ENCODE measurements at regions not wholly inside any gene's neighbourhood (a gene's known extent, or its start where the extent isn't known, plus 50 kb on each side); places are given as distances from the start of the nearest gene placed in this dataset.

GRCh38 chr1:173302366-173302765 is 95.2 kb upstream of the TNFSF4 start:
- DNase-seq (ENCODE audit: low spot score in 2 of 2) = no peak
- no peaks in the 10 kb centered on the region for H3K27me3 ChIP-seq
- H3K27ac ChIP-seq = no peak overlapping the region
- TF ChIP-seq, protein P1, sequence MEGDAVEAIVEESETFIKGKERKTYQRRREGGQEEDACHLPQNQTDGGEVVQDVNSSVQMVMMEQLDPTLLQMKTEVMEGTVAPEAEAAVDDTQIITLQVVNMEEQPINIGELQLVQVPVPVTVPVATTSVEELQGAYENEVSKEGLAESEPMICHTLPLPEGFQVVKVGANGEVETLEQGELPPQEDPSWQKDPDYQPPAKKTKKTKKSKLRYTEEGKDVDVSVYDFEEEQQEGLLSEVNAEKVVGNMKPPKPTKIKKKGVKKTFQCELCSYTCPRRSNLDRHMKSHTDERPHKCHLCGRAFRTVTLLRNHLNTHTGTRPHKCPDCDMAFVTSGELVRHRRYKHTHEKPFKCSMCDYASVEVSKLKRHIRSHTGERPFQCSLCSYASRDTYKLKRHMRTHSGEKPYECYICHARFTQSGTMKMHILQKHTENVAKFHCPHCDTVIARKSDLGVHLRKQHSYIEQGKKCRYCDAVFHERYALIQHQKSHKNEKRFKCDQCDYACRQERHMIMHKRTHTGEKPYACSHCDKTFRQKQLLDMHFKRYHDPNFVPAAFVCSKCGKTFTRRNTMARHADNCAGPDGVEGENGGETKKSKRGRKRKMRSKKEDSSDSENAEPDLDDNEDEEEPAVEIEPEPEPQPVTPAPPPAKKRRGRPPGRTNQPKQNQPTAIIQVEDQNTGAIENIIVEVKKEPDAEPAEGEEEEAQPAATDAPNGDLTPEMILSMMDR (IDR thresholded peaks at IDR 0.05) = no peak
- H3K36me3 ChIP-seq = no peaks in the 10 kb centered on the region
- intact Hi-C loops (cut with DNase I) = no loop called here
- H3K9me3 ChIP-seq = no peaks in the 10 kb centered on the region
- no peak overlapping the region for H3K4me3 ChIP-seq
- H3K4me1 ChIP-seq = no peaks in the 10 kb centered on the region

- H3K9me3 ChIP-seq = no peaks in the 10 kb centered on the region
- TF ChIP-seq, protein P1 (IDR thresholded peaks at IDR 0.05) = no peak
- no peak for DNase-seq (ENCODE audit: low spot score in 2 of 2)
- H3K27me3 ChIP-seq = no peaks in the 10 kb centered on the region
- H3K4me1 ChIP-seq = no peaks in the 10 kb centered on the region
- H3K4me3 ChIP-seq = no peak overlapping the region
- H3K36me3 ChIP-seq = no peaks in the 10 kb centered on the region
- H3K27ac ChIP-seq = no peak overlapping the region
- intact Hi-C loops (cut with DNase I) = no loop called here
These were observed 96.0 kb upstream of the TNFSF4 start for GRCh38 chr1:173302890-173303829.

GRCh38 chr1:173303984-173304383 is 96.9 kb upstream of the TNFSF4 start:
- no peak for DNase-seq (ENCODE audit: low spot score in 2 of 2)
- TF ChIP-seq, protein P1 (IDR thresholded peaks at IDR 0.05) = no peak
- Histone ChIP-seq H3K9me3 (no peaks in the 10 kb centered on the region), H3K4me1 (no peaks in the 10 kb centered on the region), H3K27me3 (no peaks in the 10 kb centered on the region), H3K36me3 (no peaks in the 10 kb centered on the region), H3K4me3 (no peak overlapping the region), H3K27ac (no peak overlapping the region)
- intact Hi-C loops (cut with DNase I) = no loop called here

DNA sequence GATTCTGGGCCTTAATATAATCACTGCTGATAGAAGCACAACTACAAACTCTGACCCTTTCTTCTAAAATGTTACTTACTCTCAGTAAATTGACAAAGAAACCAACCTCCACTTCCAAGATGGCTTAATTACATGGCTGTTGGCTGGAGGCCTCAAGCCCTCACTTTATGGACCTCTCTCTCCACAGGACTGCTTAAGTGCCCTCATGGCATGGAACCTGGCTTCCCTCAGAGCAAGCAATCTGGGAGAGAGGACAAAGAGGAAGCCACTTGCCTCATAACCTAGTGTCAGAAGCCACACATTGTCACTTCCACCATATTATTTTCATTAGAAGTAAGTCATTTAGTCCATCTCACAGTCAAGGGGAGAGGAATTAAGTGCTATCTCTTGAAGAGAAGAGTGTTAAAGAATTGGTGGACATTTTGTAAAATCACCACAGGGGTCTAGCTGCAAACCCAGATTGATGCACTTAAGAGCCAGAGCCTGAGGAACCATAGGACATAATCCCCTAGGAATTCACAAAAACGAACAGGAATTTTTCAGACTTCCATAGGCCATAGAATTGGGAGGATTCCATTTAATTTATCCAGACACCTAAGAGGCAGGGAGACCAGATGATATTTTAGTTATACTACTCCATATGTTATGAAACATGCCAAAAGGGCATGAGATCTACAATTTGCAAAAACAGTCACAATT is 97.5 kb upstream of the TNFSF4 start:
- no peaks in the 10 kb centered on the region for H3K36me3 ChIP-seq
- intact Hi-C loops (cut with DNase I) = no loop called here
- TF ChIP-seq, protein P1 (IDR thresholded peaks at IDR 0.05) = no peak
- H3K9me3 ChIP-seq = no peaks in the 10 kb centered on the region
- H3K27me3 ChIP-seq = no peaks in the 10 kb centered on the region
- DNase-seq (ENCODE audit: low spot score in 2 of 2) = no peak
- no peak overlapping the region for H3K4me3 ChIP-seq
- H3K4me1 ChIP-seq = no peaks in the 10 kb centered on the region
- H3K27ac ChIP-seq = no peak overlapping the region

- no peak overlapping the region for H3K4me3 ChIP-seq
- no peaks in the 10 kb centered on the region for H3K4me1 ChIP-seq
- no peak for DNase-seq (ENCODE audit: low spot score in 2 of 2)
- intact Hi-C loops (cut with DNase I) = no loop called here
- TF ChIP-seq, protein P1 (IDR thresholded peaks at IDR 0.05) = no peak
- no peaks in the 10 kb centered on the region for H3K36me3 ChIP-seq
- no peaks in the 10 kb centered on the region for H3K9me3 ChIP-seq
- H3K27ac ChIP-seq = no peak overlapping the region
- H3K27me3 ChIP-seq = no peaks in the 10 kb centered on the region
These were observed 100.7 kb upstream of the TNFSF4 start for GRCh38 chr1:173307845-173308244.
